Fibroblast of the aortic adventitia (primary cell): ENCODE measurements at regions not wholly inside any gene's neighbourhood (a gene's known extent, or its start where the extent isn't known, plus 50 kb on each side); places are given as distances from the start of the nearest gene placed in this dataset.

ENCODE experiments used
- DNase-seq: peaks from one replicate; pipeline ENCODE4 v3.0.0-alpha.2; 2010; ENCODE audit warnings: low read depth
- H3K4me3 ChIP-seq: 2 replicates; pipeline ENCODE4 v1.5.1; 2011; ENCODE audit warnings: low read depth, mild to moderate bottlenecking, control low read depth, low read length, moderate library complexity
- CTCF ChIP-seq: IDR thresholded peaks from 2 replicates; pipeline ENCODE4 v1.5.1; 2011; ENCODE audit warnings: mild to moderate bottlenecking, low read length, control low read depth, inconsistent platforms; ENCODE audit not compliant: insufficient read depth

- no peak overlapping the region for H3K4me3 ChIP-seq
- DNase-seq, result no peak
- TF ChIP-seq CTCF, result no peak
These were observed 422.0 kb downstream of the HINT1 start for GRCh38 chr5:130743092-130743491.

- DNase-seq, result no peak
- no peak for TF ChIP-seq CTCF
- no peak overlapping the region for H3K4me3 ChIP-seq
These were observed 424.9 kb downstream of the HINT1 start for GRCh38 chr5:130740047-130740569.

GRCh38 chr5:130731839-130732238 is 433.2 kb downstream of the HINT1 start:
- no peak overlapping the region for H3K4me3 ChIP-seq
- DNase-seq, result no peak
- TF ChIP-seq CTCF, result no peak

- no peak overlapping the region for H3K4me3 ChIP-seq
- DNase-seq, result no peak
- TF ChIP-seq CTCF, result no peak
These were observed 435.5 kb downstream of the HINT1 start for GRCh38 chr5:130729541-130729940.

- TF ChIP-seq CTCF, result no peak
- H3K4me3 ChIP-seq, result no peak overlapping the region
- no peak for DNase-seq
These were observed 437.2 kb downstream of the HINT1 start for GRCh38 chr5:130727830-130728229.

GRCh38 chr5:130724658-130725057 is 440.4 kb downstream of the HINT1 start:
- no peak overlapping the region for H3K4me3 ChIP-seq
- no peak for TF ChIP-seq CTCF
- DNase-seq, result no peak

- TF ChIP-seq CTCF, result peak; percentile 40
- H3K4me3 ChIP-seq, result no peak overlapping the region
- DNase-seq, result peak; percentile 37
These were observed 444.7 kb downstream of the HINT1 start for GRCh38 chr5:130720355-130720754.
